GM18520 (cell line): ENCODE measurements at regions not wholly inside any gene's neighbourhood (a gene's known extent, or its start where the extent isn't known, plus 50 kb on each side); places are given as distances from the start of the nearest gene placed in this dataset.
"Not testable (repeated sequence)": the region's sequence is repeated elsewhere in the genome, so short reads cannot be mapped to it uniquely, and the experiment has no call there.

Source experiments
- ATAC-seq: cut with Tn5 transposase; IDR thresholded peaks from one replicate; pipeline ENCODE4 v1.9.1; 2021; ENCODE audit not compliant: unreplicated experiment

DNA sequence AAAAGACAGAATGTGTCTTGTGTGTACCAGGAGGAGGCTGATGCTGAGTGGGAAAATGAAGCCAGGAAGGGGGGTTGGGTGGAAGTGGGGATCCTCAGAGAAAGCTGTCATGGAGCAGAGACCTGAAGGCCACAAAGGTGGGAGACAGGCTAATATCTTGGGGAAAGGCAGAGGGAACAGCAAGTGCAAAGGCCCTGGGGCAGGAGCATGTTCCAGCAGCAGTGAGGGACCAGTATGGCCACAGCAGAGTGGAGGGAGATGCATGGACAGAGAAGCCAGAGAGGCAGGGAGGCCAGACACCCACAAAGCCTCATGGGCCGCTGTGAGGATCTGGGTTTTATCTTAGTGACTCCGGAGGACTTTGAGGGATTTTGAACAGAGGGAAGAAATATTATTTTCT is 254.2 kb upstream of the SULF2 start:
- no peak for ATAC-seq

DNA sequence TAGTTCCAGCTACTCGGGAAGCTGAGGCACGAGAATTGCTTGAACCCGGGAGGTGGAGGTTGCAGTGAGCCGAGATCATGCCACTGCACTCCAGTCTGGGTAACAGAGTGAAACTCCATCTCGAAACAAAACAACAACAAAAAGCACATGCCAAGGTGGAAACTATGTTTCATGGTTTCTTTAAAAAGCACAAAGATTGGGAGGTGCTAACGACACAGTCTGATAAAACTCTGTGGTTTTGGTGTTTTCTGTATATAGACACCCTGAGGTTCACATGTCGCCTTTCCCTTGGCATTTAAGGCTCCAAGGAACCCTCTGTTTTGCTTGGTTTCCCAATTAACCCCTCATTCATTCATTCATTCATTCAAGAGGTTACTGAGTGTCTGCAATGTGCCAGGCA is 253.4 kb upstream of the SULF2 start:
- ATAC-seq = no peak

DNA sequence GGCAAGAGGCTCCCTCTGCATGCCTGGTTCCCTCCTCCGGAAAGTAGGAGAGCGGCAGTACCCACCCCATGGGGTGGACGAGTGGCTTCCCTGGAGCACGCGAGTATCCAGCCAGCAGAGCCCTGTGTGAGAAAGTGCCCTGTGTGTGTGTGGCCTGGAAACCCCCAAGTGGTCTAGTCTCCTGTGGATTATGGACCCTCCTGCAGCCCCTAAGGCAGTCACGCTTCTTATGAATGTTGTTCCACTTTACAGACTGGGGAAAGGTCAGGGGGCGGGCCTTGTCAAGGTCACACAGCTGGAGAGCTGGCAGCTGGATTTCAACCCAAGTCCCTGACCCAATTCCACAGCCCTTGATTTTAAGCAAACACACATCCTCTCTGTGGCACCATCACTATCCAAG is 252.5 kb upstream of the SULF2 start:
- ATAC-seq = not testable (repeated sequence)

DNA sequence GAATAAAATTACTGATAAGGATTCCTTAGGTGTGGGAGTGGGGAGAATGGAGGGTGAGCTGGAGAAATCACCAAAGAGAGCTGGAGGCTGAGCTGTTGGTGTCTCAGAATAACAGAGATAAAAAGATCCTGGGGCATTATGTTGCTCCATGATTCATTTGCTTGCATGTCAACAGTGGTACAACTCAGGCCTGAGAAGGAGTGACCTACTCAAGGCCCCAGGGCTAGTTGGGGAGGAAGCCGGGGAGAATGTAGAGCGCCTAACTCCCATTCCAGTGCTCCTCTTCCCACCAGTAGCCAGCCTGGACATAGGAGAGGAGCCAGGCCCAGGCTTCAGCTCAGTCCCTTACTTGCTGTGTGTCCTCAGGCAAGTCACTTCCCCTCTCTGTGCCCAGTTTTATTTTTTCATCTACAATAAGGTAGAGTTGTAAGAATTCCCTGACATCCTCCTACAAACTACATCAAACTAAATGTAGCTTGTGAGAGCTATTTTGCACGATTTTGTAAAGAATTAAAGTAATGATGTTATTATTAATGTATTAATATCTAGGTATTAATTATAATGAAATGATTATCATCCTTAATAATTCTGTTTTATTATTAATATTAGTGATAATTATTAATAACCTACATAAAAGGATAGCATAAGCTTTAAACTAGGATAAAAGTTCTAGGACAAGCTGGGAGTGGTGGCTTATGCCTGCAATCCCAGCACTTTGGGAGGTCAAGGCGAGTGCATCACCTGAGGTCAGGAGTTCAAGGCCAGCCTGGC is 250.9 kb upstream of the SULF2 start:
- no peak for ATAC-seq

DNA sequence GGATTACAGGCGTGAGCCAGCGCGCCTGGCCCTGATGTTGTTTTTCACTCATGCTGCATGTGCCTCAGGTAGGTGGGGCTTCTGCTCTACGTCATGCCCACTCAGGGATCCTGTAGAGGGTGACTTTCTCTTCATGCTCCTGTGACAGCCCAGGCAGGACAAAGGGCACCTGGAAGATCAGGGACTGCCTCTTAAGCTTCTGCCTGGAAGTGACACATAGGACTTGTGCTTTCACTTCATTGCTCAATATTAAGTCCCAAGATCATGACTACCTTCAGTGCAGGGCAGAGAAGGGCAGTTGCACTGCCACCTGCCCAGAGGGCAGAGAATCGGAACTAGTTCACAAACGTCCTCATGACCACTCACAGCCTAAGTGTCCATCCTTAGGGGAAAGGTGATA is 249.5 kb upstream of the SULF2 start:
- ATAC-seq = no peak

DNA sequence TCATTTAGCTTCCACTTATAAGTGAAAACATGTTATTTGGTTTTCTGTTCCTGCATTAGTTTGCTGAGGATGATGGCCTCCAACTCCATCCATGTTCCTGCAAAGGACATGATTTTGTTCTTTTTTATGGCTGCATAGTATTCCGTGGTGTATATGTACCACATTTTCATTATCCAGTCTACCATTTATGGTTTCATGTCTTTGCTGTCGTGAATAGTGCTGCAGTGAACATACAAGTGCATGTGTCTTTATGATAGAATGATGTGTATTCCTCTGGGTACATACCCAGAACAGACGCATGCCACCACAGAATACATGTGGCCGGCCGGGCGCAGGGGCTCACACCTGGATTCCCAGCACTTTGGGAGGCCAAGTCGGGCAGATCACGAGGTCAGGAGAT is 247.7 kb upstream of the SULF2 start:
- not testable (repeated sequence) for ATAC-seq

DNA sequence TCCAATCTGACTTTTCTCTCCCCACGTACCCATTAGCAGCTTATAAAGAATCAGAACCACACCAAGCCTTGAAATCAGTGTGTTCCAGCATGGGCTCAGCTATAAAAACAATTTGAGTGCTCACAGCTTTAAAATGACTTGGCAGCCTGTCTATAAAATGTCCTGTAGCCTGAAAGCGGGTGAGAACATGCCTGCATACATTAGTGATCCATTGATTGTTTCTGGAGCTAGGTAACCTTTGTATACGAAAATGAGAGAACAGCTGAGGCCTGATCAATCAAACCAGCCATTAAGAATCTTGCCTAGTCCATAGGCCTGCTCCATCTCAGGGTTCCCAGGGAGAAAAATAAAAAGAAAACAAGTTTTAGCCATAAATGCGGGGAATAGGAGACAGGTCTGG is 245.8 kb upstream of the SULF2 start:
- no peak for ATAC-seq

DNA sequence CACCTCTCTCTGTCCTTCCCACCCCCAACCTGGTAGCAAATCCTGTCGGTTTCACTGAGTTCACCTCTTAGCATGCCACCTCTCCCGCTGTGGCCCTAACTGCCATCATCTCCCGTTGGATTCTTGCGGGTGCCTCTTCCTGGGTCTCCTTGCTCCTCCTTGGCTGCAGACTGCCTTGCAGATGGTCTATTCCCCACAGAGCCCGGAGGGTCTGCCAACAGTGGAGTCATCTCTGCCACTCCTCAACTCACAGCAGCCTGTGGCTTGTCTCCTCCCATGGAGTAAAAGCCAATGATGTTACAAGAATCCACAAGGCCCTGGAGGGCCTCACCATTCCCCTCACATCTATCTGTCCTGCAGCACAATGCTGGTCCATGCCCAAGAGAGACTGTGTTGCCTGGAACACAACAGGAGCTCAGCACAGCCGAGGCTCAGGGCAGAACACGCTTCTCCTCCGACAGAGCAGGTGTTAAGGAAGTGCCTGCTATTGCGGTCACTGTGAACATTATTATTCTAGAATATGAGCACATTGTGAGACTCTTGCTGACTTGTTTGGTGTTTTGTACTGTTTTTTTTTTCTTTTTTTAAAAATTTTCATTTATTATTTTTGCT is 241.8 kb upstream of the SULF2 start:
- ATAC-seq = no peak

DNA sequence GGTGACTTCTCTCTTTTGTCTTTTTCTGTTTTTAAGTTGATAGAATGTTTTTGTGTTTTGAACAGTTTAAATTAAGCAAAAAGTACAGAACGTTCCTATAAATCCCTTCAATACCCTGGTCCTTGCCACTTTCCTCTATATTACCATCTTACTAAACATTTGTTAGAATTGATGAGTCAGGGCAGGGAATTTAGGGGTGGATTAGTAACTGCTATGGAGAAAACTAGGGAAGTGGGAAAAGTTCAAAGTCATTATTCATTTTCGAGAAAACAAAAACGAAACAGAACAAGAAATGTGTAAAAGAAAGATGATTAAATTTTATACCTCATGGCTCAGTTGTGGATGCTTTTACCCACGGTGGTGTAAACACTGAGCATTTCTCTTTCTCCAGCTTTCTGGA is 240.4 kb upstream of the SULF2 start:
- ATAC-seq = no peak

DNA sequence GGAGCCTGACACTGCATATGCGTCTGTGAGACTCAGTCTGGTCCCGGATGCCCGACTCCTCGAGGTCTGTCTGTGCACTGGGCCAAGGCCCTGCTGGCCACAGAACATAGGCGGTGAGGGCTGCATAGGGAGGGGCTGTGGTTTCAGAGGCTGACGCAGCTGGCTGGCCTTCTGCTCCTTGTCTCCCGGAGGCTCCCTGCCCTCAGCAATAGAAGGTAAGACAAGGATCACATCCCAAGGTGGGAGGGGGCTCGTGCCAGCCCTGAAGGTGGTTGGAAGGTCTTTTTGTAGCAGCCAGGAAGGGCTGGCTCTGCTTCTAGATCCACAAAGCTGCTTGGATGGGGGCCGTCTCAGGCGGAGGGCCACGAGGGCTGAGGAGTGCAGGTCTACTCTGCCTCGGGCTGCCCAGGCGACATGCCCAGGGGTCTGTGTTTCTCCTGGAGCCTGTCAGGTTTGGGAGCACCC is 239.8 kb upstream of the SULF2 start:
- ATAC-seq = no peak

DNA sequence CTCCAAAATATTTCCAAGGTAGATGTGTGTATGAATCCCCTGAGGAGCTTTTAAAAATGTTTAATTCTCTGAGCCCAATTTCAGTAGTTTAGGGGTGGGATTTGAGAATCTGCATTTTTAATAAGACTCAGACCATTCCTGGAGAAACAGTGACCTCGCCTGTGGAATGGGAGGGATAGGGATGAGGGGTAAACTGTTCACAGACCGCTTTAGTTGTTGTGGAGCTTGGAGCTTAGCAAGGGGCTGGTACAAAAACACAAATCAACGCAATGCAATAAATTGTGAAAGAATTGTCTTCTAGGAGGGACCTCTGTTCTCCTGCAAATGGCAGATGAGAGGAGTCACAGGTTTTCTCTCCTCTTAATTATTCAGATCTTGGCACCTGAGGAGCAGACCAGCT is 239.3 kb upstream of the SULF2 start:
- no peak for ATAC-seq

DNA sequence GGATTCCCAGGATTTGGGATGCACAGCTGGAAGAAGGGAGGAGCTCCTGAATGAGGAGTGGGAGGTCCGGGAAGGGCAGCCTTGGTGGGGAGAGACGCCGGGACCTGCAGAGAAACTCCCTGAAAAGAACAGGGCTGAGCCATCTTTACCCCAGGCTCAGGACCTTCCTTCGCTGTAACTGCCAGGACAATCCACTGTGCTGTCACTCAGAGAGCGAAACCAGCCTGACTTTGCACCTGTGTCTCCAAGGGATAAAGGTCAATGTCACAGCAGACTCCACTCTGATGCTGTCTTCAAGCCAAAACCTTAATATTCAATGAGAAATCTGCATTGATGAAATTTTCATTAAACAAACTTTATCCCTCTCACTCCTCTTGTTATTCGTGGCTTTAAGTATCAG is 235.4 kb upstream of the SULF2 start:
- not testable (repeated sequence) for ATAC-seq

DNA sequence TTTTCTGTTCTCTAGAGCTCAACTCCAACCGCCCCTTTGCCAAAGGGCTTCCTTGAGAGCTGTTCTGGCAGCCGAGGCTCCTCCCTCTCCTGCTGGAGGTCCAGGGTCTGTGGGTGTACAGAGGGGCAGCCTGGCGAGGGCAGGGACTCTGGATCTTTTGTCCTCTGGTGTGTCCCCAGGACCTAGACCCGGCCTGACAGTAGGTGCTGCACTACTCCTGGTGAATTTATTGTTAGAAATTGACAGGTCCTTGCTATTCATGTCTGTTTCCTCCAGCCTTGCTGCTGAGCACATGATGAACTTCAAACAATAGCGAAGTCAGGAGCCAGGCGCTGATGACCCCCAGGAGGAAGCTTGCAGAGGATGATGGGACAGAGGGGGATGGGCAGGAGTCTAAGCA is 234.7 kb upstream of the SULF2 start:
- ATAC-seq = no peak

DNA sequence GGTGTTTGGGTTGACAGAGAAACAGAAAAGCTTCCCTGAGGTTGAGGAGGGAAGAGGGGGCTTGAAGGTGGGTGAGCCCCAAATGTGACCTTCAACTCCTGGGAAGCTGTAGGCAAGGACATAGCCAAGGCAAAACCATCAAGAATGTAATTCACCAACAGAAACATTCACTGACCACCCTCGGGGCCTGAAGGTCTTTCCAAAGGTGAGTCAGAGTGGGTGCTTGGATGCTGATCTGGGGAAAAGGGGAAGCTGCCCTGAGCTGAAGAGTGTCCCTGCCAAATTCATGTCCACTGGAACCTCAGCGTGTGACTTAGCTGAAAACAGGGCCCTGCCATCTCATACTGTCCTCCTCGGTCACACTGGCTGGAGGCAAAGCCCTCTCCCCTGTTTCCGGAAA is 234.2 kb upstream of the SULF2 start:
- ATAC-seq = no peak

DNA sequence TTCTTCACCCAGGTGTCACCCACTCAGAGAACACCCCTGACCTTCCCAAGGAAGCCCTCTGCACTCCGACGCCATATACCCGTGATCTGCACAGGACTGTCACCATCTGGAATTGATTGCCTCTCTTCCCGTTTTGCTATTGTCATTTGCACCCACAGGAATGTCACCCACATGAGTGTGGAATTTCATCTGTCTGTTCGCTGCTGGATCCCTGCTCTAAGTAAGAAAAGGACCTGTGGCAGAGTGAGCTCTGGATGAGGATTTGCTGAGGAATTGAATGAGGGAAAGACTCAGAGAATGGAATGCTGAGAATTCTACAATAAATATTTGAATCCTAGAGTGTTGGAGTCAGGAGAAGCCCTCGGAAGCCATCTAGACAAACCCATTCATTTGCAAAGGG is 233.6 kb upstream of the SULF2 start:
- not testable (repeated sequence) for ATAC-seq

DNA sequence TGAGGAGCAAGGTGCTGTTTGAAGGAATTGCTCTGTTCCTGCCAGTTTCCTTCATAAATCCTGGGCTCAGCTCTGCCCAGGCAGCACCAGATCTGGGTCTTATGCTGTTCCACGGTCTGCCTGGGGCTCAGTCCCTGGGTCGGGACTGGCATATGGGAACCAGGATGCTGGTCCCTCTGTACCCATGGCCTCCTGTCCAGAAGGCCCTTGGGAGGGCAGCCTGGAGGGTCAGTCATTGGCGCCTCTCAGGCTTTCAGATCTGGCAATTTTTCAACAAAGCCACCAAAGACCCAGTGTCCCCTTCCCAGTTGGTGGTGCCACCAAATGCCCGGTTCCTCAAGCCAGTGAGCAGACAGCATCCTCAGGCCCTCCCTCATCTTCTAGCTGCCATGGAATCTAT is 232.7 kb upstream of the SULF2 start:
- no peak for ATAC-seq

DNA sequence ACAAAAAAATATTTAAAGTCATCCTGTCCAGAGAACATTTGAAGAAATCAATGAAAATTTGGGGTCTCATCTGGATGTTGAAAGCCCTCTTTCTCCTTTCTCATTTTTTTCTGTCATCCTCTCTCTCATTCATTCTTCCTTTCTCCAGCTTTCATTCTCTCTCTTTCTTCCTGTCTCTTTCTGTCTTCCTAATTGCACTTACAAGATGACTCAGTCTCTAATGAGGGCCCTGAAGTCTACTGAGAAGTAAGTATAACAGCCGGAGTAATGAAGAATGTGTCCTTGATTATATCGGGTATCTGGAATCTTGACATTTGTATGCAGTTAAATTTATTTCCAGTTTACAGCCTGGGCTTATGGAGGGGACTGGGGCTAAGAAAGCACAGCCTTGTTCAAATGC is 232.2 kb upstream of the SULF2 start:
- ATAC-seq = no peak

DNA sequence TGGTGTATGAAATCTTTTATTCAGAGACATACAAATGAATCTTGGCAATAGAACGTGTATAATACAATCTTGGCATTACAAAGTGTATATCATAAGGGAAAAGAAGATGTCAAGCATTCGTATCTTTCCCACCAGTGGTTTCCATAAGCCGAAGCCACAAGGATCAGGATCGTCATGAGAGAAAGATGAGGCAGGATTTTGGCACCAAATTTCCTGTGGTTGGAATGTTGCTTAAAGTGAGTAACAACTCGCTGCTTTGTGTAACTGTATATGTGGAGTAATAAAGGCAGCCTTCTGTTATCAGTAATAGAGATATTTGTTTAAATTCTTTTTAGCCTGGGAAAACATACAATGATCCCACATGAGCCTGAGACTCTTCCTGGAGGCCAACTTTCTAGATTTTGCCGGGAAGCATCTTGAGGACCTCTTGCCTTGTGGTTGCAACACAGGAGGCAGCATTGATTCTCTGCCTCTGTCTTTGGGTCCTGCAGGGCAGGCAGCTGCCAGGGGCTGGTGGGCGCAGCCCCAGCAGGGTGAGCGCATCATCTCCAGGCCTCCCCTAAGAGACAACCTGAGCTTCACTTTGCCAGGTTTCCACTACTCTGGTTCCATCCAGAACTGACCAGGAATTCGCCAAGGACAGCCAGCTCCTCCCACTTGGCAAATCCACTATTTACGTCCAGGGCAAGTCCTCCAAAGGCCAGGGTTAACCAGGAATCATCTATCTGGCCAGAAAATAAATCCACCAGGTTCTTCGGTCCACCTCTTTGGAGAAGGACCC is 230.9 kb upstream of the SULF2 start:
- ATAC-seq = no peak

DNA sequence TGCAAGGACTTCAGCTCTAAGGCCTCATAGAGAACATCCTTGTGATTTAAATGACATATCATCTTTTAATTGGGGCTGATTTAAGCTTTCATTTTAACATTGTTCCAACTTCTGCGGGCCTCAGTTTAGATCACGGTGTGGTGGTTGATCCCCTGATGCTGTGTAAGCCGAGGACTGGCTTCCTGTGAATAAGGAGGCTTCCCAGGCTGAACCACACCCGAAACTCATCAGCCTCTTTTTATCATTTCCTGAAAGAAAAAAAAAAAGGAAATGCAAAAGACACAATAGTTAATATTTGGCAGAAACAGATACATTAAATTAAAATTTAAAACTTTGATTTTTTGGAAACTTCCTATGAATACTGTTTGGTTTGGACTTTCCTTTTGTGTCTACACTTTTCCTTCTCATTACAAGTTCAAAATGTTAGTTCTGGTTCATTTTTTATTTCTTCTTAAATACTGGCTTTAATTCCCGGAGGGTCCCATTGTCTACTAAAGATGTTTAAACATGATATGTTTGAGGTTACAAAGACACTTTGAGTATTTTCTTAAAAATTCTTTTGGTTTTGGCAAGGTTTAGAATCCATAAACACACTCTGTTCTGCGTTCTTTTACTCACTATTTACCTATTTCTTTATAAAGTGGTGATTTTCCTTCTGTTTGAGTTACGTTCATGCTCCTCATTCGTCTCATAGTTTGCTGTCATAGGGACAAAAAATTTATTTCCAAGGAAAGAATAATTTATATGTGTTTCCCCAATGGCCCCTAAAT is 230.0 kb upstream of the SULF2 start:
- no peak for ATAC-seq

DNA sequence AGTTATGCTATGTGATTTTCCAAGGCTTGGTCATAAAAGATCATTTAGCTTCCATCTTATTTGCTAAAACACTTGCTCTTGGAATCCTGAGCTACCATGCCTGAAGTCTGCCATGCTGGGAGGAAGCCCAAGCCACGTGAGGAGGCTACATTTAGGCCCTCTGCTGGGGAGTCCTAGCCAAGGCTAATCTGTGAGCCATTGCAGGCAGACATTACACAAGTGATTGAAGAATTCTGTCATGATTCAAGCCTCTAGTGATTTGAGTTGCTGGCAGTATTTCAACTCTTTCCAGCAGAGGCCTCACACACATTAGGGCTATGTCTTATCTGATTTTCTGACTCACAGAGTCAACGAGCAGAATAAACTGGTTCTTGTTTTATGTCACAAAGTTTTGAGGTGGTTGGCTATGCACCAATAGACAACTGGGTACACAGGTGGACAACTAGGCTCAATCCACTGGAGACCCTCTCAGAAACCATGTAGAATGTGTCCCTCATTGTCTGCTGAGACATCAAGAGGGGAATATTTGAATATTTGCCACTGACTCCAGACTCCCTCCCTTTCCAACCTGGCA is 227.2 kb upstream of the SULF2 start:
- no peak for ATAC-seq

DNA sequence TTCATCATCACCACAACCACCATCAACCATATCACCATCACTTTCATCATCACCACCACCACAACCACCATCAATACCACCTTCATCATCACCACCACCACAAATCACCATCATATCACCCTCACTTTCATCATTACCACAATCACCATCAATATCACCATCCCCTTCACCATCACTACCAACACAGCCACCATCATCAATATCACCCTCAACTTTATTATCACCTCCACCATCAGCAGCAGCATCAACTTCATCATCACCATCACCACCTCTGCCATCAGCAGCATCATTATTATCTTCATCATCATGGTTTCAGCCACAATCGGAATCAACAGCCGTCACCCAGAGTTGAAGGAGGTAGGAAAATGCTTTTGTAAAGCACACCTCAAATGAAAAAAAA is 225.7 kb upstream of the SULF2 start:
- no peak for ATAC-seq
